ENCODE measurements at regions not wholly inside any gene's neighbourhood (a gene's known extent, or its start where the extent isn't known, plus 50 kb on each side); places are given as distances from the start of the nearest gene placed in this dataset.

DNA sequence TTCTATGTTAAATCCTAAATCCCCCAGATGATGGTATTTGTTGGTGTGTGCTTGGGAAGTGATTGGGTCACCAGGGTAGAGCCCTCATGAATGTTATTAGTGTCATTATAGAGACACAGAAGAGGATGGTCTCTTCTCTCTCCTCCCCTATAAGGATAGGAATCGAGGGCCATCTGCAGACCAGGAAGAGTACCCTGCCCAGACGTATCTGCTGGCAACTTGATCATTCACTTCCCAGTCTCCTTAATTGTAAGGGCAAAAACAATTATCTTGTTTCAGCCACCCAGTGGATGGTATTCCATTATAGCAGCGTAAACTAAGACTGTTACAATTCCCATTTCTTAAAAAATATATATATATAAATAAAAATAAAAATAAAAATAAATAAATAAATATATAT lies 892.2 kb downstream of the SI start:
- Histone ChIP-seq H3K79me2 (ENCODE audit: control insufficient read depth, insufficient read depth, low read length) (no peaks in the 10 kb centered on the region), H3K4me1 (ENCODE audit: control insufficient read depth, low read depth, low read length) (no peaks in the 10 kb centered on the region), H2BK120ac (ENCODE audit: low read depth, low read length) (no peak overlapping the region), H3K9ac (ENCODE audit: low read length) (no peak overlapping the region), H4K8ac (ENCODE audit: low read depth, low read length) (no peak overlapping the region), H3K79me1 (ENCODE audit: low read length) (no peaks in the 10 kb centered on the region), H2BK15ac (replicated peaks; ENCODE audit: low read depth) (no peak overlapping the region), H3K18ac (ENCODE audit: low read length) (no peak overlapping the region), H3K4me3 (ENCODE audit: low read length) (no peak overlapping the region), H3K27ac (ENCODE audit: low read depth, low read length) (no peak overlapping the region), H3K27me3 (ENCODE audit: insufficient read depth, low read length, poor library complexity) (no peaks in the 10 kb centered on the region), H2BK5ac (ENCODE audit: low read length) (no peak overlapping the region), H4K5ac (ENCODE audit: low read length) (no peak overlapping the region), H3K36me3 (ENCODE audit: control insufficient read depth, insufficient read depth, low read length) (no peaks in the 10 kb centered on the region), H3K56ac (ENCODE audit: low read length) (no peak overlapping the region), H3K23ac (ENCODE audit: low read length) (no peak overlapping the region), H2AK5ac (ENCODE audit: low read length) (no peak overlapping the region), H3K4ac (ENCODE audit: low read depth, low read length) (no peak overlapping the region), H3K4me2 (ENCODE audit: low read length) (no peak overlapping the region)
- peak; percentile 62 for DNase-seq
- WGBS (ENCODE audit: extremely low coverage, insufficient coverage, low lambda C conversion rate): no CpG with 5 or more reads among the region's 3 CpGs

DNA sequence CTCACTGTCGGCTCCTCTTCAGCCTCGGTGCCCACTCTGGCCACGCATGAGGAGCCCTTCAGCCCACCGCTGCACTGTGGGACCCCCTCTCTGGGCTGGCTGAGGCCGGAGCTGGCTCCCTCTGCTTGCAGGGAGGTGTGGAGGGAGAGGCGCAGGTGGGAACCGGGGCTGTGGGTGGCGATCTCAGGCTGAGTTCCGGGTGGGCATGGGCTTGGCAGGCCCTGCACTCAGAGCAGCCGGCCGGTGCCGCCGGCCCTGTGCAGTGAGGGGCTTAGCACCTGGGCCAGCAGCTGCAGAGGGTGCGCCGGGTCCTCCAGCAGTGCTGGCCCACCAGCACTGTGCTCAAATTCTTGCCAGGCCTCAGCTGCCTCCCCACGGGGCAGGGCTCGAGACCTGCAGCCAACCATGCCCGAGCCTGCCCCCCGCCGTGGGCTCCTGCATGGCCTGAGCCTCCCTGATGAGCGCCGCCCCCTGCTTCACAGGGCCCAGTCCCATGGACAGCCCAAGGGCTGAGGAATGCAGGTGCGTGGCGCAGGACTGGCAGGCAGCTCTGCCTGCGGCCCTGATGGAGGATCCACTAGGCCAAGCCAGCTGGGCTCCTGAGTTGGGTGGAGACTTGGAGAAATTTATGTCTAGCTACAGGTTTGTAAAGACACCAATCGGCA lies 899.1 kb downstream of the SI start:
- Histone ChIP-seq H3K9ac (ENCODE audit: low read length) (no peak overlapping the region), H2BK5ac (ENCODE audit: low read length) (no peak overlapping the region), H2BK15ac (replicated peaks; ENCODE audit: low read depth) (no peak overlapping the region), H3K23ac (ENCODE audit: low read length) (no peak overlapping the region), H3K4me2 (ENCODE audit: low read length) (no peak overlapping the region), H3K4me3 (ENCODE audit: low read length) (no peak overlapping the region), H3K36me3 (ENCODE audit: control insufficient read depth, insufficient read depth, low read length) (no peaks in the 10 kb centered on the region), H2AK5ac (ENCODE audit: low read length) (no peak overlapping the region), H3K18ac (ENCODE audit: low read length) (no peak overlapping the region), H4K5ac (ENCODE audit: low read length) (no peak overlapping the region), H3K79me1 (ENCODE audit: low read length) (no peaks in the 10 kb centered on the region), H3K27ac (ENCODE audit: low read depth, low read length) (no peak overlapping the region), H4K8ac (ENCODE audit: low read depth, low read length) (no peak overlapping the region), H3K56ac (ENCODE audit: low read length) (no peak overlapping the region), H3K4me1 (ENCODE audit: control insufficient read depth, low read depth, low read length) (no peaks in the 10 kb centered on the region), H3K27me3 (ENCODE audit: insufficient read depth, low read length, poor library complexity) (no peaks in the 10 kb centered on the region), H3K79me2 (ENCODE audit: control insufficient read depth, insufficient read depth, low read length) (no peaks in the 10 kb centered on the region), H3K4ac (ENCODE audit: low read depth, low read length) (no peak overlapping the region), H2BK120ac (ENCODE audit: low read depth, low read length) (no peak overlapping the region)
- WGBS (ENCODE audit: extremely low coverage, insufficient coverage, low lambda C conversion rate): no CpG with 5 or more reads among the region's 26 CpGs
- no peak for DNase-seq

DNA sequence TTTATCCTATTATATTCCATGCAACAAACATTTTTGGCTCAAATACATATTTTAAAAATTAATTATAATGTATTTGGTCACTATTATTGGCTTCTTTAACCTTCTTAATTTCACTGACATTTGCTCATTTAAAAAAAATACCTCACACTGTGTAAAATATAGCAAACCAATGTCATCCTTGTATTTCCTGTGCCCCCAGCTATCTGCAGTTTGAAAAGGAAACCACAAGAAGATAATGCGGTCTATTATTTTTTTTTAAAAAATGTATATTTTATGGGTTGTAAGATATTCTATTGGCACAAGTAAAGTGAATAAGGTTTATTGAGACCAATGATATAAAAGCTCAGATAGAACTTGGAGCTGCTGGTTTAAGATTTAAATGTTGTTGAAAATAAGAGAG lies 904.2 kb downstream of the SI start:
- Histone ChIP-seq H3K79me1 (ENCODE audit: low read length) (no peaks in the 10 kb centered on the region), H3K36me3 (ENCODE audit: control insufficient read depth, insufficient read depth, low read length) (no peaks in the 10 kb centered on the region), H3K4me2 (ENCODE audit: low read length) (no peak overlapping the region), H3K27me3 (ENCODE audit: insufficient read depth, low read length, poor library complexity) (no peaks in the 10 kb centered on the region), H3K18ac (ENCODE audit: low read length) (no peak overlapping the region), H3K4ac (ENCODE audit: low read depth, low read length) (no peak overlapping the region), H3K27ac (ENCODE audit: low read depth, low read length) (no peak overlapping the region), H3K56ac (ENCODE audit: low read length) (no peak overlapping the region), H4K5ac (ENCODE audit: low read length) (no peak overlapping the region), H2BK15ac (replicated peaks; ENCODE audit: low read depth) (no peak overlapping the region), H2AK5ac (ENCODE audit: low read length) (no peak overlapping the region), H2BK120ac (ENCODE audit: low read depth, low read length) (no peak overlapping the region), H3K9ac (ENCODE audit: low read length) (no peak overlapping the region), H3K79me2 (ENCODE audit: control insufficient read depth, insufficient read depth, low read length) (no peaks in the 10 kb centered on the region), H2BK5ac (ENCODE audit: low read length) (no peak overlapping the region), H3K4me3 (ENCODE audit: low read length) (no peak overlapping the region), H4K8ac (ENCODE audit: low read depth, low read length) (no peak overlapping the region), H3K4me1 (ENCODE audit: control insufficient read depth, low read depth, low read length) (no peaks in the 10 kb centered on the region), H3K23ac (ENCODE audit: low read length) (no peak overlapping the region)
- no CpG with 5 or more reads among the region's 1 CpG for WGBS (ENCODE audit: extremely low coverage, insufficient coverage, low lambda C conversion rate)
- DNase-seq: no peak

DNA sequence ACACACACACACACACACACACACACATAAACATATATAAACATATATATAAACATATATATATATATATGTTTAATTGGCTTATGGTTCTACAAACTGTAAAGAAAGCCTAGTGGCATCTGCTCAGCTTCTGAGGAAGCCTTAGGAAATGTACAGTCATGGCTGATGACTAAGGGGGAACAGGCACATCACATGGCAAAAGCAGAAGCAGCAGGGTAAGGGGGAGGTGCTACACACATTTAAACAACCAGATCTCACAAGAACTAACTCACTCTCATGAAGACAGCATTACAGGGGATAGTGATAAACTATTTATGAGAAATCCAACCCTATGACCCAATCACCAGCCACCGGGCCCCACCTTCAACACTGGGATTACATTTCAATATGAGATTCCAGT lies 922.9 kb downstream of the SI start:
- Histone ChIP-seq H3K4me1 (ENCODE audit: control insufficient read depth, low read depth, low read length) (no peaks in the 10 kb centered on the region), H3K23ac (ENCODE audit: low read length) (no peak overlapping the region), H4K5ac (ENCODE audit: low read length) (no peak overlapping the region), H4K8ac (ENCODE audit: low read depth, low read length) (no peak overlapping the region), H3K4ac (ENCODE audit: low read depth, low read length) (no peak overlapping the region), H3K36me3 (ENCODE audit: control insufficient read depth, insufficient read depth, low read length) (no peaks in the 10 kb centered on the region), H3K27ac (ENCODE audit: low read depth, low read length) (no peak overlapping the region), H2BK120ac (ENCODE audit: low read depth, low read length) (no peak overlapping the region), H3K4me3 (ENCODE audit: low read length) (no peak overlapping the region), H3K18ac (ENCODE audit: low read length) (no peak overlapping the region), H3K79me2 (ENCODE audit: control insufficient read depth, insufficient read depth, low read length) (no peaks in the 10 kb centered on the region), H2BK5ac (ENCODE audit: low read length) (no peak overlapping the region), H2AK5ac (ENCODE audit: low read length) (no peak overlapping the region), H3K9ac (ENCODE audit: low read length) (no peak overlapping the region), H3K56ac (ENCODE audit: low read length) (no peak overlapping the region), H3K79me1 (ENCODE audit: low read length) (no peaks in the 10 kb centered on the region), H3K27me3 (ENCODE audit: insufficient read depth, low read length, poor library complexity) (no peaks in the 10 kb centered on the region), H2BK15ac (replicated peaks; ENCODE audit: low read depth) (no peak overlapping the region), H3K4me2 (ENCODE audit: low read length) (no peak overlapping the region)
- no peak for DNase-seq
- WGBS (ENCODE audit: extremely low coverage, insufficient coverage, low lambda C conversion rate): no CpG with 5 or more reads among the region's 1 CpG

DNA sequence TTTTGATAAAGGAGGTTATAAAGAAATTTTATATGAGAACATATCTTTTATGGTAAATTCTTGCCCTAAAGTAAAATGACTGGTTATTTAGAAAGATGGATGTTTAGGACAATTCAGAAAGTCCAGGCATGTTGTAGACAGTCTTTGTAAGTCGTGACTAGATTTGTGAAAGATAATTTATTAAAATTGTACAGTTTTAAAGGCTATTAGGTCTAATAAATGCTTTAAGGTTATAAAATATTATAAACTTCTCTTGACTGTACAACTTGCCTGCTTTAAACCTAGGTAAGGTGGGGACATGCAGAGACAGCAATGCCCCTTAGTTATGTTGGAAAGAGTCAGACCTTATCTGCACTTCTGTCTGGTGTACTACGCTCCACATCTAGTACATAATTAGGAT lies 933.5 kb downstream of the SI start:
- Histone ChIP-seq H3K79me2 (ENCODE audit: control insufficient read depth, insufficient read depth, low read length) (no peaks in the 10 kb centered on the region), H3K27ac (ENCODE audit: low read depth, low read length) (no peak overlapping the region), H2BK15ac (replicated peaks; ENCODE audit: low read depth) (no peak overlapping the region), H3K79me1 (ENCODE audit: low read length) (no peaks in the 10 kb centered on the region), H4K5ac (ENCODE audit: low read length) (no peak overlapping the region), H3K4ac (ENCODE audit: low read depth, low read length) (no peak overlapping the region), H3K18ac (ENCODE audit: low read length) (no peak overlapping the region), H4K8ac (ENCODE audit: low read depth, low read length) (no peak overlapping the region), H2BK120ac (ENCODE audit: low read depth, low read length) (no peak overlapping the region), H3K4me3 (ENCODE audit: low read length) (no peak overlapping the region), H3K36me3 (ENCODE audit: control insufficient read depth, insufficient read depth, low read length) (no peaks in the 10 kb centered on the region), H3K4me1 (ENCODE audit: control insufficient read depth, low read depth, low read length) (no peaks in the 10 kb centered on the region), H3K23ac (ENCODE audit: low read length) (no peak overlapping the region), H3K9ac (ENCODE audit: low read length) (no peak overlapping the region), H2BK5ac (ENCODE audit: low read length) (no peak overlapping the region), H3K4me2 (ENCODE audit: low read length) (no peak overlapping the region), H2AK5ac (ENCODE audit: low read length) (no peak overlapping the region), H3K27me3 (ENCODE audit: insufficient read depth, low read length, poor library complexity) (no peaks in the 10 kb centered on the region), H3K56ac (ENCODE audit: low read length) (no peak overlapping the region)
- DNase-seq: peak; percentile 13
- no CpG with 5 or more reads among the region's 2 CpGs for WGBS (ENCODE audit: extremely low coverage, insufficient coverage, low lambda C conversion rate)

DNA sequence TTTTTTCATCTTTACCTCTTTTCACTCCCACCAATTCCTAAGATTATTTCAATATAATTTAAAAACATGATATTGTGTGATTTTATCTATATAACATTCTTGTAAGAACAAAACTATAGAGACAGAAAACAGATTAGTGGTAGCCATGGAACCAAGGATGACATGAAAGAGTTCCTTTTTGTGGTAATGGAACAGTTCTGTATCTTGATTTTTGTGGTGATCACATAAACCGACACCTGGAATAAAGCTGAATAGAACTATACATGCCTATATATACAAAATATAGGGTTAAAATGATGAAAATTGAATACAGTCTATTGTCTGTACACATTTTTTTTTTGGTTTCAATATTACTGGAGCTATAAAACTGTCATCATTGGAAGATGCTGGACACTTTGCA lies 945.4 kb downstream of the SI start:
- no peak overlapping the region for H3K23ac ChIP-seq (ENCODE audit: low read length)
- no peak overlapping the region for H2BK15ac ChIP-seq (replicated peaks; ENCODE audit: low read depth)
- H3K79me1 ChIP-seq (ENCODE audit: low read length): no peaks in the 10 kb centered on the region
- WGBS (ENCODE audit: extremely low coverage, insufficient coverage, low lambda C conversion rate): no CpG with 5 or more reads among the region's 1 CpG
- no peak overlapping the region for H4K5ac ChIP-seq (ENCODE audit: low read length)
- H4K8ac ChIP-seq (ENCODE audit: low read depth, low read length): no peak overlapping the region
- H3K4ac ChIP-seq (ENCODE audit: low read depth, low read length): no peak overlapping the region
- H3K4me3 ChIP-seq (ENCODE audit: low read length): no peak overlapping the region
- no peak overlapping the region for H3K18ac ChIP-seq (ENCODE audit: low read length)
- no peak overlapping the region for H3K9ac ChIP-seq (ENCODE audit: low read length)
- H3K56ac ChIP-seq (ENCODE audit: low read length): no peak overlapping the region
- H2AK5ac ChIP-seq (ENCODE audit: low read length): no peak overlapping the region
- no peaks in the 10 kb centered on the region for H3K79me2 ChIP-seq (ENCODE audit: control insufficient read depth, insufficient read depth, low read length)
- H3K4me2 ChIP-seq (ENCODE audit: low read length): no peak overlapping the region
- no peak for DNase-seq
- no peak overlapping the region for H3K27ac ChIP-seq (ENCODE audit: low read depth, low read length)
- no peaks in the 10 kb centered on the region for H3K4me1 ChIP-seq (ENCODE audit: control insufficient read depth, low read depth, low read length)
- no peaks in the 10 kb centered on the region for H3K27me3 ChIP-seq (ENCODE audit: insufficient read depth, low read length, poor library complexity)
- no peaks in the 10 kb centered on the region for H3K36me3 ChIP-seq (ENCODE audit: control insufficient read depth, insufficient read depth, low read length)
- H2BK5ac ChIP-seq (ENCODE audit: low read length): no peak overlapping the region
- no peak overlapping the region for H2BK120ac ChIP-seq (ENCODE audit: low read depth, low read length)

Data from mesendoderm (in vitro differentiated cells).